Adrenal gland (tissue), 9 donors: ENCODE measurements at regions not wholly inside any gene's neighbourhood (a gene's known extent, or its start where the extent isn't known, plus 50 kb on each side); places are given as distances from the start of the nearest gene placed in this dataset.

ENCODE experiments used
- DNase-seq, 7 donors: peaks; one replicate each; pipeline ENCODE4 v3.0.0-alpha.2; 2019 to 2020
- H3K27ac ChIP-seq, 5 donors: fragments of 200-600 bp; sonication (generic) in 4 of 5; 1 replicate in 3 of 5; 2 replicates in 2 of 5; pipeline versions ENCODE4 v1.5.1 to v1.8.0; 2016 to 2020; ENCODE audit warnings: mild to moderate bottlenecking in 1 of 5
- H3K27me3 ChIP-seq: fragments of 200-600 bp; 2 replicates; pipeline ENCODE4 v1.8.0; 2021
- H3K36me3 ChIP-seq, 2 donors: fragments of 200-600 bp; replicated peaks in 1 of 2; 1 replicate in 1 of 2; 2 replicates in 1 of 2; pipeline versions ENCODE4 v1.5.1 to v1.8.0; 2018 to 2022
- H3K4me1 ChIP-seq, 2 donors: fragments of 200-600 bp; replicated peaks in 1 of 2; 1 replicate in 1 of 2; 2 replicates in 1 of 2; pipeline versions ENCODE4 v1.5.1 to v1.8.0; 2018 to 2021
- H3K4me3 ChIP-seq, 4 donors: fragments of 200-600 bp; sonication (generic) in 3 of 4; one replicate each; pipeline ENCODE4 v1.5.1; 2016 to 2018
- H3K9me3 ChIP-seq, 3 donors: fragments of 200-600 bp; sonication (generic) in 1 of 3; replicated peaks in 1 of 3; 1 replicate in 2 of 3; 2 replicates in 1 of 3; pipeline versions ENCODE4 v1.5.1 to v1.8.0; 2016 to 2021
- POLR2A ChIP-seq, 2 donors: fragments of 450-650 bp; IDR thresholded peaks; one replicate each; pipeline ENCODE4 v1.6.1; 2017; ENCODE audit warnings: antibody characterized with exemption in 2 of 2, mild to moderate bottlenecking in 2 of 2, moderate library complexity in 1 of 2
- WGBS, 4 donors: extraction: QIAGEN DNeasy Blood & Tissue Kit in 2 of 4; methylation state at CpG; one replicate each; pipeline versions ENCODE4 v1.1.5 to v1.1.7; 2013 to 2017; 5-methylcytosine and 5-hydroxymethylcytosine counted together
- intact Hi-C, 2 donors: fragments of 100-400 bp; cut with DNase I; formaldehyde crosslinking; loops; one replicate each; pipeline versions ENCODE4 v1.14.1 to v1.15.0; 2022 to 2023
- TF ChIP-seq, protein P1 (sequence below), 6 experiments: fragments of 450-650 bp in 4 of 6; fragments of 200-600 bp in 2 of 6; sonication (generic) in 1 of 6; IDR thresholded peaks; 1 replicate in 5 of 6; 2 replicates in 1 of 6; pipeline versions ENCODE4 v1.5.1 to v1.8.0; 2016 to 2021; ENCODE audit warnings: antibody characterized with exemption in 6 of 6, mild to moderate bottlenecking in 2 of 6, moderate library complexity in 1 of 6
- donor health status: healthy with polysubstance abuse.
- donor health status: Bipolar disorder and iron deficiency.
- donor health status: DM: yes; HTN: yes; CAD: no.
- donor health status: DM: no; HTN: no; CAD: no.
- donor health status: DM: no; HTN: no; CAD: no.

DNA sequence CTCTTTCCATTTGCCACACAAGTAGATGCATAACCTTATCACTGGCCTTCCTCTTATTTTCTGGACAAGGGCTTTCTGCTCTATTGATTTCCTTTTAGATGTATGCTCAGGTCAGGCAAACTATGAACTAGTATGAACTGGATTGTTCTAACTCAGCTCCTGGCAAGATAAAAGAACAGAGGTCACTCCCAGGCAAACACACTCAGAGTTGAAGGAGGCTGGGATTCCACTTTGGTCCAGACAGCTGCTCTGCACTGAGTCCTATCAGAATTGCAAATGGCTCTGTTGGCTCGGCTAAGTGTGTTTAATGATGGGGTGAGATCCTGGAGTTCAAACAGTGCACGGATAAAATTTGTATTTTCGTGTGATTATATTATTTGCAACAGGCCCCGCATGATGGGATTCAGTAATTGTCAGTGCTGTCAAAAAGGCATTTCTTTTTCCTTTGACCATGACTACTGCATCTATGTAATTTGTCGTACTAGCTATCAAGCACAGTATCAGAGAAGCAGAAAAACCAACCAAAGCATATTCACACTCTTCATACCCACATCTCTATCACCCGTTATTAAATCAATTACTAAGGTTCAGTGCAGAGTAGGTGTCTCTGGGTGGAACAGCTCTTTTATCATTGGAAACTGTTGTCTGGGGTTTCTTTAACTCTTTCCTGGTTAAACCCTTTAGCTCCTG, 288.1 kb upstream of the PRKCQ start:
- no peak for DNase-seq
- Histone ChIP-seq H3K27ac (no peak overlapping the region), H3K4me1 (no peaks in the 10 kb centered on the region), H3K9me3 (no peaks in the 10 kb centered on the region), H3K36me3 (no peaks in the 10 kb centered on the region), H3K27me3 (no peaks in the 10 kb centered on the region), H3K4me3 (no peak overlapping the region)
- intact Hi-C loops = no loop called here
- no peak for TF ChIP-seq POLR2A (IDR thresholded peaks at IDR 0.05)
- TF ChIP-seq, protein P1, sequence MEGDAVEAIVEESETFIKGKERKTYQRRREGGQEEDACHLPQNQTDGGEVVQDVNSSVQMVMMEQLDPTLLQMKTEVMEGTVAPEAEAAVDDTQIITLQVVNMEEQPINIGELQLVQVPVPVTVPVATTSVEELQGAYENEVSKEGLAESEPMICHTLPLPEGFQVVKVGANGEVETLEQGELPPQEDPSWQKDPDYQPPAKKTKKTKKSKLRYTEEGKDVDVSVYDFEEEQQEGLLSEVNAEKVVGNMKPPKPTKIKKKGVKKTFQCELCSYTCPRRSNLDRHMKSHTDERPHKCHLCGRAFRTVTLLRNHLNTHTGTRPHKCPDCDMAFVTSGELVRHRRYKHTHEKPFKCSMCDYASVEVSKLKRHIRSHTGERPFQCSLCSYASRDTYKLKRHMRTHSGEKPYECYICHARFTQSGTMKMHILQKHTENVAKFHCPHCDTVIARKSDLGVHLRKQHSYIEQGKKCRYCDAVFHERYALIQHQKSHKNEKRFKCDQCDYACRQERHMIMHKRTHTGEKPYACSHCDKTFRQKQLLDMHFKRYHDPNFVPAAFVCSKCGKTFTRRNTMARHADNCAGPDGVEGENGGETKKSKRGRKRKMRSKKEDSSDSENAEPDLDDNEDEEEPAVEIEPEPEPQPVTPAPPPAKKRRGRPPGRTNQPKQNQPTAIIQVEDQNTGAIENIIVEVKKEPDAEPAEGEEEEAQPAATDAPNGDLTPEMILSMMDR (IDR thresholded peaks at IDR 0.05) = no peak
- 58 to 80% (median 68%) methylated on average over 6 of the region's 6 CpGs for WGBS, 4 donors

DNA sequence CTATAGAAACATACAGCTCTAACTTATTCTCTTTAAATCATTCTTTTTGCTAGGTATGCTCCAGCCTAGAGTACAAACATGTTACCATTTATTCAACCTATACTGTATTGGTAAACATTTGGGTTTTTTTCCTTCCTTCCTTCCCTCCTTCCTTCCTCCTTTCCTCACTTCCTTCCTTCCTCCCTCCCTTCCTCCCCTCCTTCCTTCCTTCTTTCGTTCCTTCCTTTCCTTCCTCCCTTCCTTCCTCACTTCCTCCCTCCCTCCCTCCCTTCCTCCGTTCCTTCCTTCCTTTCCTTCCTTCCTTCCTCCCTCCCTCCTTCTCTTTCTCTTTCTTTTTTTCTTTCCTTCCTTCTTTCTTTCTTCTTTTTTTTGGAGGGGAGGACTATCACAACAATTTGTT, 286.7 kb upstream of the PRKCQ start:
- no peaks in the 10 kb centered on the region for H3K27me3 ChIP-seq
- H3K4me3 ChIP-seq = no peak overlapping the region
- H3K36me3 ChIP-seq = no peaks in the 10 kb centered on the region
- 62 to 78% (median 67%) methylated on average over 2 of the region's 2 CpGs for WGBS, 4 donors
- intact Hi-C loops = no loop called here
- H3K27ac ChIP-seq = no peak overlapping the region
- H3K4me1 ChIP-seq = no peaks in the 10 kb centered on the region
- no peaks in the 10 kb centered on the region for H3K9me3 ChIP-seq
- TF ChIP-seq, protein P1 (IDR thresholded peaks at IDR 0.05) = no peak
- TF ChIP-seq POLR2A (IDR thresholded peaks at IDR 0.05) = no peak
- no peak for DNase-seq

DNA sequence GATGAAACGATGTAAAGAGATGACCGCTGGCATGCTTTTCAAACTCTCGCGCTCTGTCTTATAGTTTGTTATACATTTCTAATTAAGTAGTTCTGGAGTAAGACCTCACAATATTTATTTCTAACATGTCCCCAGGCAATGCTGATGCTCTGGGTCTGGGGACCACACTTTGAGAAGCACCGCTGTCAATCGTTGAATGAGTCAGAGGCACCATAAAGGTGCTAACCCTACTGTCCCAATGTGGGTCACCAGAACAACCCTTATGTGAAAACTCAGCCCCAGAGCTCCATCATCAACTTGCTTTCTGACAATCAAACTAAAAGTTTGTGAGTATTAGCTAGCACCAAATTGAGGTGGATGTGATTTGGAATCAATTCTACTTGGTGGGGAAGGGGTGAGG, 284.1 kb upstream of the PRKCQ start:
- no peaks in the 10 kb centered on the region for H3K4me1 ChIP-seq
- intact Hi-C loops = no loop called here
- DNase-seq = no peak
- no peaks in the 10 kb centered on the region for H3K36me3 ChIP-seq
- no peak for TF ChIP-seq POLR2A (IDR thresholded peaks at IDR 0.05)
- TF ChIP-seq, protein P1 (IDR thresholded peaks at IDR 0.05) = no peak
- H3K9me3 ChIP-seq = no peaks in the 10 kb centered on the region
- no peak overlapping the region for H3K27ac ChIP-seq
- H3K27me3 ChIP-seq = no peaks in the 10 kb centered on the region
- WGBS, 4 donors = 87 to 90% (median 88%) methylated on average over 6 of the region's 6 CpGs
- H3K4me3 ChIP-seq = no peak overlapping the region

DNA sequence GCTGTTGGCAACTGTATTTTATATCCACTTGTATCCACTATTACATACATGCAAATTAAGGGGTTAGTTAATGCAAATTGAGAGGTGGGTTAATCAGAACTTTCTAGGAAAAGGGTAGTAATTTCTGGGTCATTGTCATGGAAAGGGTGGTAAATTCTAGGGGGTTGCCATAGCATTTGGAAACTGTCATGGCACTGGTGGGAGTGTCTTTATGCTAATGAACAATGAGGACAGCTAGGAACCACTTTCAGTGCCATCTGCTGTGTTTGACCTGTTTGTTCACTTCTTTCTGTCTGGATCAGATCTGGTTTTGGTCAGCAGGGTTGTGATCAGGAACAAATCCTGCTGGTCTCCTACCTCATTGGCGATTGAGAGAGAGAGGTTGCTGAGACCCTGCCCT, 283.3 kb upstream of the PRKCQ start:
- TF ChIP-seq POLR2A (IDR thresholded peaks at IDR 0.05) = no peak
- TF ChIP-seq, protein P1 (IDR thresholded peaks at IDR 0.05) = no peak
- no peak for DNase-seq
- Histone ChIP-seq H3K4me1 (no peaks in the 10 kb centered on the region), H3K27me3 (no peaks in the 10 kb centered on the region), H3K9me3 (no peaks in the 10 kb centered on the region), H3K36me3 (no peaks in the 10 kb centered on the region), H3K27ac (no peak overlapping the region), H3K4me3 (no peak overlapping the region)
- 76 to 88% (median 87%) methylated on average over 1 of the region's 1 CpG for WGBS, 4 donors
- intact Hi-C loops = no loop called here
